Endothelial cell of umbilical vein (primary cell): ENCODE measurements at regions not wholly inside any gene's neighbourhood (a gene's known extent, or its start where the extent isn't known, plus 50 kb on each side); places are given as distances from the start of the nearest gene placed in this dataset.

Experiments used
- BruUV-seq: library from RNA; stranded (reverse); fragments of 400-500 nt; replicated peaks from 2 replicates; lab custom pipeline; 2021; lab: Mats Ljungman, UMichigan
- CTCF ChIA-PET: fragments of 300-600, 350-600 bp; sonication (Branson Sonifier 250); formaldehyde crosslinking; loops from one replicate; lab custom pipeline; 2021; ENCODE audit warnings: antibody characterized with exemption, inconsistent platforms; lab: Charles Lee
- POLR2A ChIA-PET: fragments of 300-600, 350-600 bp; sonication (Branson Sonifier 250); formaldehyde crosslinking; loops from one replicate; lab custom pipeline; 2021; ENCODE audit warnings: antibody characterized with exemption, inconsistent platforms; lab: Charles Lee
- DNase-seq: peaks from one replicate; pipeline ENCODE4 v3.0.0-alpha.2; 2011; ENCODE audit warnings: low read depth, low spot score
- FAIRE-seq: peaks from 2 replicates; lab custom pipeline; 2011; peaks lifted over from hg19 to GRCh38; lab: Jason Lieb, UNC
- H2AFZ ChIP-seq: 2 replicates; pipeline ENCODE4 v1.6.0; 2012; ENCODE audit warnings: low read depth, low read length, control low read depth, inconsistent platforms
- H3K27ac ChIP-seq: 2 replicates; pipeline ENCODE4 v1.5.1; 2011; ENCODE audit warnings: low read depth, mild to moderate bottlenecking, control low read depth, low read length, moderate library complexity; ENCODE audit not compliant: insufficient read depth
- H3K27me3 ChIP-seq, 2 experiments: 2 replicates each; pipeline versions ENCODE4 v1.6.0 to v1.6.1; 2011; ENCODE audit warnings: low read length in 2 of 2, mixed read lengths in 1 of 2; ENCODE audit not compliant: control insufficient read depth in 2 of 2, insufficient read depth in 2 of 2
- H3K36me3 ChIP-seq, 2 experiments: 2 replicates in 1 of 2; 3 replicates in 1 of 2; pipeline ENCODE4 v1.5.1; 2011; ENCODE audit warnings: low read length in 2 of 2, mild to moderate bottlenecking in 1 of 2, moderate library complexity in 1 of 2; ENCODE audit not compliant: control insufficient read depth in 2 of 2, insufficient read depth in 2 of 2; ENCODE audit errors: extremely low read depth in 1 of 2
- H3K4me1 ChIP-seq: 3 replicates; pipeline ENCODE4 v1.5.1; 2011; ENCODE audit warnings: mild to moderate bottlenecking, low read length; ENCODE audit not compliant: control insufficient read depth, insufficient read depth; ENCODE audit errors: extremely low read depth
- H3K4me2 ChIP-seq: 2 replicates; pipeline ENCODE4 v1.6.1; 2011; ENCODE audit warnings: low read length, control low read depth, mixed read lengths; ENCODE audit not compliant: insufficient read depth
- H3K4me3 ChIP-seq, 3 experiments: fragments of 200-600 bp in 1 of 3; sonication (generic), shearing (Covaris generic) in 1 of 3; replicated peaks in 1 of 3; 2 replicates each; pipeline ENCODE4 v1.5.1; 2011 to 2016; ENCODE audit warnings: control low read depth in 3 of 3, low read length in 3 of 3, mild to moderate bottlenecking in 2 of 3, inconsistent platforms in 1 of 3, low read depth in 1 of 3, moderate library complexity in 1 of 3; ENCODE audit not compliant: insufficient read depth in 1 of 3
- H3K79me2 ChIP-seq: 2 replicates; pipeline ENCODE4 v1.6.0; 2012; ENCODE audit warnings: low read length, inconsistent platforms; ENCODE audit not compliant: control insufficient read depth, insufficient read depth
- H3K9ac ChIP-seq: replicated peaks from 2 replicates; pipeline ENCODE3; 2011; ENCODE audit warnings: low read length, control low read depth; ENCODE audit not compliant: insufficient read depth; ENCODE audit errors: extremely low read depth
- H3K9me1 ChIP-seq: replicated peaks from 3 replicates; pipeline ENCODE4 v1.6.0; 2011; ENCODE audit warnings: mild to moderate bottlenecking, low read length; ENCODE audit not compliant: control insufficient read depth, insufficient read depth; ENCODE audit errors: extremely low read depth
- H3K9me3 ChIP-seq: replicated peaks from 2 replicates; pipeline ENCODE4 v1.5.1; 2012; ENCODE audit warnings: low read length, inconsistent platforms; ENCODE audit not compliant: control insufficient read depth, insufficient read depth
- H4K20me1 ChIP-seq: replicated peaks from 2 replicates; pipeline ENCODE3; 2011; ENCODE audit warnings: mild to moderate bottlenecking, low read length; ENCODE audit not compliant: control insufficient read depth, insufficient read depth; ENCODE audit errors: extremely low read depth
- FOS ChIP-seq: IDR thresholded peaks from 2 replicates; pipeline ENCODE4 v1.6.1; 2011; ENCODE audit warnings: mild to moderate bottlenecking, low read length, moderate library complexity, borderline replicate concordance; ENCODE audit not compliant: insufficient read depth
- GATA2 ChIP-seq: IDR thresholded peaks from 2 replicates; pipeline ENCODE4 v1.7.0; 2011; ENCODE audit warnings: low read depth, mild to moderate bottlenecking, moderate library complexity, mixed read lengths, low read length; ENCODE audit not compliant: insufficient read length, insufficient read depth
- JUN ChIP-seq: IDR thresholded peaks from 2 replicates; pipeline ENCODE4 v1.6.1; 2011; ENCODE audit warnings: borderline replicate concordance, low read depth; ENCODE audit not compliant: insufficient read length, insufficient read depth
- MAX ChIP-seq: IDR thresholded peaks from 2 replicates; pipeline ENCODE4 v1.6.1; 2011; ENCODE audit not compliant: insufficient read depth, insufficient read length
- POLR2A ChIP-seq: IDR thresholded peaks from 2 replicates; pipeline ENCODE4 v1.6.1; 2012; ENCODE audit warnings: low read depth, mild to moderate bottlenecking, control low read depth, low read length
- POLR2AphosphoS5 ChIP-seq: IDR thresholded peaks from 2 replicates; pipeline ENCODE4 v1.6.1; 2012; ENCODE audit warnings: low read depth, mild to moderate bottlenecking, control low read depth, low read length, moderate library complexity; ENCODE audit not compliant: insufficient read depth
- dilution Hi-C: fragments of 300-500 bp; cut with MboI; formaldehyde crosslinking; loops from one replicate; pipeline ENCODE4 v1.15.0; 2019; ENCODE audit warnings: low sequenced_read_pairs; ENCODE audit not compliant: extremely low pct_ligation_motif_present
- intact Hi-C: fragments of 100-400 bp; cut with micrococcal nuclease; formaldehyde crosslinking; loops from one replicate; pipeline ENCODE4 v1.10.0; 2022

- DNase-seq (no peak), FAIRE-seq (no peak)
- BruUV-seq, result no TSS peak
- no peak overlapping the region for H3K4me3 ChIP-seq
- H2AFZ ChIP-seq, result no peak overlapping the region
- no peaks in the 10 kb centered on the region for H3K9me1 ChIP-seq
- CTCF ChIA-PET, result no interaction called here
- no peaks in the 10 kb centered on the region for H4K20me1 ChIP-seq
- H3K9me3 ChIP-seq, result no peaks in the 10 kb centered on the region
- intact Hi-C loops, result no loop called here
- H3K27ac ChIP-seq, result no peak overlapping the region
- no peak overlapping the region for H3K4me2 ChIP-seq
- H3K27me3 ChIP-seq, result no peaks in the 10 kb centered on the region
- TF ChIP-seq POLR2AphosphoS5, result no peak
- no peak for TF ChIP-seq GATA2
- no peak for TF ChIP-seq FOS
- no peaks in the 10 kb centered on the region for H3K36me3 ChIP-seq
- H3K4me1 ChIP-seq, result no peaks in the 10 kb centered on the region
- dilution Hi-C loops, result no loop called here
- POLR2A ChIA-PET, result no interaction called here
- H3K9ac ChIP-seq, result no peak overlapping the region
- H3K79me2 ChIP-seq, result no peaks in the 10 kb centered on the region
These were observed 60.2 kb upstream of the CTNNA2 start for GRCh38 chr2:79452651-79453050.

GRCh38 chr2:79447463-79447862 lies 65.4 kb upstream of the CTNNA2 start:
- POLR2A ChIA-PET, result no interaction called here
- no peaks in the 10 kb centered on the region for H3K9me3 ChIP-seq
- FAIRE-seq (no peak), DNase-seq (no peak)
- BruUV-seq, result no TSS peak
- no peak overlapping the region for H3K4me3 ChIP-seq
- no peak overlapping the region for H3K9ac ChIP-seq
- no peaks in the 10 kb centered on the region for H3K4me1 ChIP-seq
- H3K79me2 ChIP-seq, result no peaks in the 10 kb centered on the region
- intact Hi-C loops, result no loop called here
- H3K9me1 ChIP-seq, result no peaks in the 10 kb centered on the region
- no peaks in the 10 kb centered on the region for H3K27me3 ChIP-seq
- no peak overlapping the region for H3K27ac ChIP-seq
- CTCF ChIA-PET, result no interaction called here
- dilution Hi-C loops, result no loop called here
- H3K4me2 ChIP-seq, result no peak overlapping the region
- no peak overlapping the region for H2AFZ ChIP-seq
- no peaks in the 10 kb centered on the region for H4K20me1 ChIP-seq
- H3K36me3 ChIP-seq, result no peaks in the 10 kb centered on the region
- no peak for TF ChIP-seq POLR2A
- no peak for TF ChIP-seq JUN
- no peak for TF ChIP-seq POLR2AphosphoS5
- no peak for TF ChIP-seq MAX
